ENCODE measurements at regions not wholly inside any gene's neighbourhood (a gene's known extent, or its start where the extent isn't known, plus 50 kb on each side); places are given as distances from the start of the nearest gene placed in this dataset.

DNA sequence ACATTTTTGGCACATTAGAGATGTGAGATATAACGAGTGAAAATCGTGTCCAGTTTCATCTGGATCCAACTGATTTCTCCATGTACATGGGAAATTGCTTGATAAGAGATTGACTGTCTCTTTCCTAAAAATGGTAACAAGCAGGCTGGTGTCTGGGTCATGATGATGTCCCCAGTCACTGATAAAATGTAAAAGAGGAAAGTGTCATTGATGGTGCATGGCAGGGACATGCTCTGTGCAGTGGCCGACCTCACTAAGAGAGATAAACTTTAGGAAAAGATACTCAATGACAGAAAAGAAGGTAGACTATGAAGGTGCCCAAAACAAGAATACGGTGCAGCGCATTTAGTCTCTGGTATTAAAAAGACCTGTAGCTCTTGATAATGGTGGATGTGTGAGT, 1517.5 kb downstream of the RPIA start:
- TF ChIP-seq, protein P1, sequence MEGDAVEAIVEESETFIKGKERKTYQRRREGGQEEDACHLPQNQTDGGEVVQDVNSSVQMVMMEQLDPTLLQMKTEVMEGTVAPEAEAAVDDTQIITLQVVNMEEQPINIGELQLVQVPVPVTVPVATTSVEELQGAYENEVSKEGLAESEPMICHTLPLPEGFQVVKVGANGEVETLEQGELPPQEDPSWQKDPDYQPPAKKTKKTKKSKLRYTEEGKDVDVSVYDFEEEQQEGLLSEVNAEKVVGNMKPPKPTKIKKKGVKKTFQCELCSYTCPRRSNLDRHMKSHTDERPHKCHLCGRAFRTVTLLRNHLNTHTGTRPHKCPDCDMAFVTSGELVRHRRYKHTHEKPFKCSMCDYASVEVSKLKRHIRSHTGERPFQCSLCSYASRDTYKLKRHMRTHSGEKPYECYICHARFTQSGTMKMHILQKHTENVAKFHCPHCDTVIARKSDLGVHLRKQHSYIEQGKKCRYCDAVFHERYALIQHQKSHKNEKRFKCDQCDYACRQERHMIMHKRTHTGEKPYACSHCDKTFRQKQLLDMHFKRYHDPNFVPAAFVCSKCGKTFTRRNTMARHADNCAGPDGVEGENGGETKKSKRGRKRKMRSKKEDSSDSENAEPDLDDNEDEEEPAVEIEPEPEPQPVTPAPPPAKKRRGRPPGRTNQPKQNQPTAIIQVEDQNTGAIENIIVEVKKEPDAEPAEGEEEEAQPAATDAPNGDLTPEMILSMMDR (IDR thresholded peaks at IDR 0.05), result no peak
- TF ChIP-seq, protein P2, sequence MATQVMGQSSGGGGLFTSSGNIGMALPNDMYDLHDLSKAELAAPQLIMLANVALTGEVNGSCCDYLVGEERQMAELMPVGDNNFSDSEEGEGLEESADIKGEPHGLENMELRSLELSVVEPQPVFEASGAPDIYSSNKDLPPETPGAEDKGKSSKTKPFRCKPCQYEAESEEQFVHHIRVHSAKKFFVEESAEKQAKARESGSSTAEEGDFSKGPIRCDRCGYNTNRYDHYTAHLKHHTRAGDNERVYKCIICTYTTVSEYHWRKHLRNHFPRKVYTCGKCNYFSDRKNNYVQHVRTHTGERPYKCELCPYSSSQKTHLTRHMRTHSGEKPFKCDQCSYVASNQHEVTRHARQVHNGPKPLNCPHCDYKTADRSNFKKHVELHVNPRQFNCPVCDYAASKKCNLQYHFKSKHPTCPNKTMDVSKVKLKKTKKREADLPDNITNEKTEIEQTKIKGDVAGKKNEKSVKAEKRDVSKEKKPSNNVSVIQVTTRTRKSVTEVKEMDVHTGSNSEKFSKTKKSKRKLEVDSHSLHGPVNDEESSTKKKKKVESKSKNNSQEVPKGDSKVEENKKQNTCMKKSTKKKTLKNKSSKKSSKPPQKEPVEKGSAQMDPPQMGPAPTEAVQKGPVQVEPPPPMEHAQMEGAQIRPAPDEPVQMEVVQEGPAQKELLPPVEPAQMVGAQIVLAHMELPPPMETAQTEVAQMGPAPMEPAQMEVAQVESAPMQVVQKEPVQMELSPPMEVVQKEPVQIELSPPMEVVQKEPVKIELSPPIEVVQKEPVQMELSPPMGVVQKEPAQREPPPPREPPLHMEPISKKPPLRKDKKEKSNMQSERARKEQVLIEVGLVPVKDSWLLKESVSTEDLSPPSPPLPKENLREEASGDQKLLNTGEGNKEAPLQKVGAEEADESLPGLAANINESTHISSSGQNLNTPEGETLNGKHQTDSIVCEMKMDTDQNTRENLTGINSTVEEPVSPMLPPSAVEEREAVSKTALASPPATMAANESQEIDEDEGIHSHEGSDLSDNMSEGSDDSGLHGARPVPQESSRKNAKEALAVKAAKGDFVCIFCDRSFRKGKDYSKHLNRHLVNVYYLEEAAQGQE (IDR thresholded peaks at IDR 0.05; ENCODE audit: insufficient read depth in 1 of 2, low read depth in 2 of 2, low read length in 1 of 2), result no peak
- TF ChIP-seq POLR2AphosphoS5 (IDR thresholded peaks at IDR 0.05; ENCODE audit: low read depth, low read length) (no peak), TCF7L2 (IDR thresholded peaks at IDR 0.05; ENCODE audit: low read depth, low read length) (no peak), SIN3A (IDR thresholded peaks at IDR 0.05; ENCODE audit: borderline replicate concordance, insufficient read depth, low read depth, low read length) (no peak)

All from Panc1 (cell line).